Spleen (tissue), 11 donors: ENCODE measurements at regions not wholly inside any gene's neighbourhood (a gene's known extent, or its start where the extent isn't known, plus 50 kb on each side); places are given as distances from the start of the nearest gene placed in this dataset.

Source experiments
- DNase-seq: peaks from one replicate; pipeline ENCODE4 v3.0.0-alpha.2; 2020
- H3K27ac ChIP-seq, 8 donors: fragments of 200-600 bp; sonication (generic) in 7 of 8; 1 replicate in 4 of 8; 2 replicates in 4 of 8; pipeline versions ENCODE4 v1.5.0 to v1.8.0; 2016 to 2021; ENCODE audit warnings: inconsistent platforms in 4 of 8, mild to moderate bottlenecking in 4 of 8, moderate library complexity in 1 of 8
- H3K27me3 ChIP-seq, 7 donors: fragments of 200-600 bp; sonication (generic) in 6 of 7; replicated peaks in 1 of 7; 1 replicate in 4 of 7; 2 replicates in 3 of 7; pipeline versions ENCODE4 v1.5.0 to v1.8.0; 2016 to 2021; ENCODE audit warnings: inconsistent platforms in 3 of 7, mild to moderate bottlenecking in 1 of 7
- H3K36me3 ChIP-seq, 6 donors: fragments of 200-600 bp; sonication (generic) in 5 of 6; 1 replicate in 4 of 6; 2 replicates in 2 of 6; pipeline versions ENCODE4 v1.5.0 to v1.8.0; 2016 to 2021; ENCODE audit warnings: inconsistent platforms in 2 of 6
- H3K4me1 ChIP-seq, 6 donors: fragments of 200-600 bp; sonication (generic) in 5 of 6; 1 replicate in 3 of 6; 2 replicates in 3 of 6; pipeline versions ENCODE4 v1.5.0 to v1.8.0; 2016 to 2021; ENCODE audit warnings: inconsistent platforms in 3 of 6
- H3K4me3 ChIP-seq, 8 donors: fragments of 200-600 bp; sonication (generic) in 7 of 8; 1 replicate in 4 of 8; 2 replicates in 4 of 8; pipeline versions ENCODE4 v1.5.0 to v1.8.0; 2016 to 2021; ENCODE audit warnings: inconsistent platforms in 4 of 8, mild to moderate bottlenecking in 4 of 8, moderate library complexity in 2 of 8
- H3K9me3 ChIP-seq, 8 donors: fragments of 200-600 bp; sonication (generic) in 7 of 8; 1 replicate in 4 of 8; 2 replicates in 4 of 8; pipeline versions ENCODE4 v1.5.0 to v1.8.0; 2016 to 2021; ENCODE audit warnings: inconsistent platforms in 4 of 8
- POLR2A ChIP-seq, 3 donors: fragments of 450-650 bp; IDR thresholded peaks; one replicate each; pipeline ENCODE4 v1.5.1; 2017; ENCODE audit warnings: antibody characterized with exemption in 3 of 3, mild to moderate bottlenecking in 1 of 3
- POLR2AphosphoS5 ChIP-seq, 3 donors: sonication (generic); formaldehyde crosslinking; IDR thresholded peaks; one replicate each; pipeline ENCODE4 v1.5.1; 2017; ENCODE audit warnings: antibody characterized with exemption in 3 of 3
- WGBS, 5 donors: extraction: QIAGEN DNeasy Blood & Tissue Kit in 3 of 5; methylation state at CpG; one replicate each; pipeline versions ENCODE4 v1.1.5 to v1.1.7; 2013 to 2018; 5-methylcytosine and 5-hydroxymethylcytosine counted together
- intact Hi-C: fragments of 100-400 bp; cut with DNase I; formaldehyde crosslinking; loops from one replicate; pipeline ENCODE4 v1.15.0; 2023; ENCODE audit warnings: low total_unique reads
- TF ChIP-seq, protein P1 (sequence below), 11 experiments: fragments of 200-600 bp in 7 of 11; fragments of 450-650 bp in 4 of 11; sonication (generic) in 4 of 11; IDR thresholded peaks in 8 of 11; conservative IDR thresholded peaks in 3 of 11; 1 replicate in 7 of 11; 2 replicates in 4 of 11; pipeline versions ENCODE4 v1.4.0 to v1.8.0; 2016 to 2021; ENCODE audit warnings: antibody characterized with exemption in 11 of 11, inconsistent platforms in 4 of 11, mild to moderate bottlenecking in 1 of 11
- donor health status: healthy with polysubstance abuse.
- donor health status: DM: no; HTN: no; CAD: no; lungs with moderate emphysema.
- donor health status: DM: no; HTN: no; CAD: no.
- donor health status: Bipolar disorder and iron deficiency.
- donor health status: healthy.
- donor health status: DM: no; HTN: no; CAD: no.
- donor health status: DM: yes; HTN: yes; CAD: no.

DNA sequence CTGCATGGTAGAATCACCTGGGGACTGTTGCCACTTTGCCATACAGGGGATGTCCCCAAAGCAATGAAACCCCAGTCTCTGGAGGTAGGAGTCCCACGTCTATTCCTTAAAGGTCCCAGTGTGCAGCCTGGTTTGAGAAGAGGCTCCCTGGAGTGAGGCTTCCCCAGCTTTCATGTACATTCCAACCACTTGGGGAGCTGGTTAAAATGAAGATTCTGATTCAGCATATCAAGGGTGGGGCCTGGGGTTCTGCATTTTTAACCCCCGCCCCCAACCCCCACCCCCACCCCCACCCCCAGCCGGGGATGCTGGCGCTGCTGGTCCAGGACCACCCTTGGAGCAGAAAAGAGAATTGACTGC is 241.2 kb downstream of the FOXL1 start:
- no peaks in the 10 kb centered on the region for H3K9me3 ChIP-seq
- intact Hi-C loops: no loop called here

DNA sequence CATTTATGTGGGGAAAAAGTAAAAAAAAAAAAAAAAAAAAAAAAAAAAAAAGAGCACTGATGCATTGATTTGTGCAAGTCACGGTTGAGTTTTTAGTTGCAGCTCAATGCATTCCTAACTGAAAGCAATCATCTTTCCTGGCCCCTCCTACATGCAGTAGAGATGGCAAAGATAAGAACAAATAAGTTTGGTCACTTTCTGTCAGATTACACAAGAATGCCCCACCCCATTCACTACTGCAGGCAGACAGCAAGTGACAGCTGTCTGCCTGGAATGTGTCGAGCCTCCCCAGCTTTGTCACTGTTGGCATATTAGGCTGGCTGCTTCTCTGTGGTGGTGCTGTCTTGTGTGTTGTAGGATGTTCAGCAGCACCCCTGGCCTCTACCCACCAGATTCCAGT is 243.5 kb downstream of the FOXL1 start:
- 77 to 98% (median 82%) methylated on average over 2 of the region's 2 CpGs for WGBS, 5 donors
- no peaks in the 10 kb centered on the region for H3K36me3 ChIP-seq

More for the DNA sequence above, 241.2 kb downstream of the FOXL1 start:
- no peaks in the 10 kb centered on the region for H3K36me3 ChIP-seq
- no peak for DNase-seq
- H3K4me3 ChIP-seq: no peak overlapping the region
- H3K27ac ChIP-seq: no peak overlapping the region
- no peaks in the 10 kb centered on the region for H3K4me1 ChIP-seq
- TF ChIP-seq POLR2A (IDR thresholded peaks at IDR 0.05): no peak
- H3K27me3 ChIP-seq: peaks cover 0 to 67% (median 3%) of the 10 kb centered on the region in 7 donors
- WGBS, 5 donors: 51 to 71% (median 54%) methylated on average over 4 of the region's 4 CpGs

DNA sequence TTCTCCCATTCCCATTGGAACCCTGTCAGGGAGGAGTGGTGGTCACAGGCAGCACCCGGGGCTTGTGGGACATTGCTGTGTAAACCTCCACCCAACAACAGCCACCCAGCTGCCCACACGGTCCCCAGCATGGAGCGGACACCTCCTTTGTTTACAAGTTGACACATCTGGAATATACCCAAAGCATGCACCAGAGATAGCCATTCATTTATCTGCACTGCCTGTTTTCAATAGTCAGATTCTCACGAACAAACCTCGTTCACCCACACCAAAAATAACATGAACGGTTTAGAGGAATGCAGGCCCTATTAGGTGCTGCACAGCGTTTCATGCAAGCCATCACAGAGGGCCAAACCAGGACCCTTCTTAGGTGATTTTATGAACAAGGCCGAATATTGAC is 244.8 kb downstream of the FOXL1 start:
- Histone ChIP-seq H3K36me3 (no peaks in the 10 kb centered on the region), H3K9me3 (no peaks in the 10 kb centered on the region), H3K27ac (no peak overlapping the region), H3K4me1 (no peaks in the 10 kb centered on the region), H3K27me3 (peaks cover 0 to 87% (median 18%) of the 10 kb centered on the region in 7 donors), H3K4me3 (no peak overlapping the region)
- intact Hi-C loops: no loop called here
- no peak for DNase-seq
- TF ChIP-seq, protein P1, sequence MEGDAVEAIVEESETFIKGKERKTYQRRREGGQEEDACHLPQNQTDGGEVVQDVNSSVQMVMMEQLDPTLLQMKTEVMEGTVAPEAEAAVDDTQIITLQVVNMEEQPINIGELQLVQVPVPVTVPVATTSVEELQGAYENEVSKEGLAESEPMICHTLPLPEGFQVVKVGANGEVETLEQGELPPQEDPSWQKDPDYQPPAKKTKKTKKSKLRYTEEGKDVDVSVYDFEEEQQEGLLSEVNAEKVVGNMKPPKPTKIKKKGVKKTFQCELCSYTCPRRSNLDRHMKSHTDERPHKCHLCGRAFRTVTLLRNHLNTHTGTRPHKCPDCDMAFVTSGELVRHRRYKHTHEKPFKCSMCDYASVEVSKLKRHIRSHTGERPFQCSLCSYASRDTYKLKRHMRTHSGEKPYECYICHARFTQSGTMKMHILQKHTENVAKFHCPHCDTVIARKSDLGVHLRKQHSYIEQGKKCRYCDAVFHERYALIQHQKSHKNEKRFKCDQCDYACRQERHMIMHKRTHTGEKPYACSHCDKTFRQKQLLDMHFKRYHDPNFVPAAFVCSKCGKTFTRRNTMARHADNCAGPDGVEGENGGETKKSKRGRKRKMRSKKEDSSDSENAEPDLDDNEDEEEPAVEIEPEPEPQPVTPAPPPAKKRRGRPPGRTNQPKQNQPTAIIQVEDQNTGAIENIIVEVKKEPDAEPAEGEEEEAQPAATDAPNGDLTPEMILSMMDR (IDR thresholded peaks at IDR 0.05 in 8 of 11, conservative IDR thresholded peaks at IDR 0.05 in 3 of 11): no peak
- no peak for TF ChIP-seq POLR2A (IDR thresholded peaks at IDR 0.05)
- 70 to 93% (median 83%) methylated on average over 8 of the region's 8 CpGs for WGBS, 5 donors

More for the DNA sequence above, 243.5 kb downstream of the FOXL1 start:
- no peaks in the 10 kb centered on the region for H3K9me3 ChIP-seq
- H3K27ac ChIP-seq: no peak overlapping the region
- intact Hi-C loops: no loop called here
- H3K27me3 ChIP-seq: peaks cover 0 to 87% (median 12%) of the 10 kb centered on the region in 7 donors
- no peak for DNase-seq
- no peaks in the 10 kb centered on the region for H3K4me1 ChIP-seq
- TF ChIP-seq POLR2AphosphoS5 (IDR thresholded peaks at IDR 0.05): no peak
- TF ChIP-seq, protein P1 (IDR thresholded peaks at IDR 0.05 in 8 of 11, conservative IDR thresholded peaks at IDR 0.05 in 3 of 11): no peak
- TF ChIP-seq POLR2A (IDR thresholded peaks at IDR 0.05): no peak
- H3K4me3 ChIP-seq: no peak overlapping the region

DNA sequence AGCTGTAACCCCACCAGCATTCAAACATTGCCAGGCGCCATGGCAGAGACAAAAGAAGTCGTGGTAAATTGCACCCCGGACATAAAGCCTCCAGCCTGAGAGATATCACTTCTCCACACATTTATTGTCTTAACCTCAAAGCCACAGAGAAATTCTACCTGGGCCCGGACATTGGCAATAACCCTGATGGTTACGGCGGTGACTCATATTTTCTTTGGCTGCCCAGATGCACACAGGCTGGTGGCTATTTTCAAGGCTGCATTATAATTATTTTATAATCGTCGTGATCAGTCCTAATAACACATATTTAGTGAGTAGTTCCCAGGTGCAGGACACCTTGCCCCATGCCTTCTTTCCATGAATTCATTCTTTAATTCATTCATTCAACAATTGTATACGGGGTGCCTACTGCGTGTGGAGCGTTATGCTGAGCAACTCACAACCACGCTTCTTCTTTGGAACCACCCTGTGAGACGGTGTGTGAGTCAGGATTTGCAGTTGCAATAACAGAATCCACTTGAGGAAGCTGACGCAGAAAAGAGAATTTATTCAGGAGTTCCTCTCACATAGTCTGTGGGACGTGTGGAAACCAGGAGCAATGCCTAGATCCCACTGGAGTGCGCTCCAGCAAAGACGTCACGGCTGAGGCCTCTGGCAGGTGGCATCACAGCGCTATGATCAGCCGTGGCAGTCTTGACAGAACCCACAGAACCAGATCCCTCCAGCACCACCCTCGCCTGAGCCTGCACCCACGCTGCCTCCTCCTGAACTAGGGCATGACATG is 245.7 kb downstream of the FOXL1 start:
- intact Hi-C loops: no loop called here
- H3K27ac ChIP-seq: no peak overlapping the region
- peak; percentile 36 for DNase-seq
- WGBS, 5 donors: 84 to 90% (median 87%) methylated on average over 21 to 22 of the region's 22 CpGs
- no peaks in the 10 kb centered on the region for H3K4me1 ChIP-seq
- H3K9me3 ChIP-seq: no peaks in the 10 kb centered on the region
- no peak overlapping the region for H3K4me3 ChIP-seq
- no peaks in the 10 kb centered on the region for H3K36me3 ChIP-seq
- H3K27me3 ChIP-seq: peaks cover 0 to 87% (median 18%) of the 10 kb centered on the region in 7 donors
- TF ChIP-seq POLR2AphosphoS5 (IDR thresholded peaks at IDR 0.05): no peak
- no peak for TF ChIP-seq POLR2A (IDR thresholded peaks at IDR 0.05)
- TF ChIP-seq, protein P1 (IDR thresholded peaks at IDR 0.05 in 8 of 11, conservative IDR thresholded peaks at IDR 0.05 in 3 of 11): no peak
